MM.1S (cell line): ENCODE measurements at regions not wholly inside any gene's neighbourhood (a gene's known extent, or its start where the extent isn't known, plus 50 kb on each side); places are given as distances from the start of the nearest gene placed in this dataset.

Experiments used
- CTCF ChIP-seq: fragments of 300-600 bp; sonication (generic); IDR thresholded peaks from 2 replicates; pipeline ENCODE4 v1.5.1; 2016; ENCODE audit warnings: antibody characterized with exemption, low read length, mixed read lengths
- EZH2phosphoT487 ChIP-seq: fragments of 300-600 bp; sonication (generic); IDR thresholded peaks from 2 replicates; pipeline ENCODE4 v1.6.1; 2018; ENCODE audit warnings: antibody characterized with exemption, low read length

GRCh38 chr18:39835303-39836030 is 2119.6 kb upstream of the PIK3C3 start:
- TF ChIP-seq CTCF, result no peak
- no peak for TF ChIP-seq EZH2phosphoT487
